ENCODE measurements at regions not wholly inside any gene's neighbourhood (a gene's known extent, or its start where the extent isn't known, plus 50 kb on each side); places are given as distances from the start of the nearest gene placed in this dataset.

- no peak for TF ChIP-seq SIN3A (IDR thresholded peaks at IDR 0.05; ENCODE audit: borderline replicate concordance, insufficient read depth, low read depth, low read length)
- no peak for TF ChIP-seq CTCF (IDR thresholded peaks at IDR 0.05)
Measured at GRCh38 chr5:68751661-68752060, 342.2 kb upstream of the SLC30A5 start.
